Gastroesophageal sphincter (tissue), 4 donors: ENCODE measurements at regions not wholly inside any gene's neighbourhood (a gene's known extent, or its start where the extent isn't known, plus 50 kb on each side); places are given as distances from the start of the nearest gene placed in this dataset.

Source experiments
- ATAC-seq: fragments of 150-250 bp; one replicate; pipeline ENCODE4 v1.9.1; 2016; ENCODE audit warnings: mild to moderate bottlenecking, moderate library complexity
- H3K27ac ChIP-seq, 4 donors: fragments of 200-600 bp; sonication (generic) in 3 of 4; 1 replicate in 3 of 4; 2 replicates in 1 of 4; pipeline ENCODE4 v1.5.1; 2016 to 2019
- H3K27me3 ChIP-seq: fragments of 200-600 bp; sonication (generic); one replicate; pipeline ENCODE4 v1.5.1; 2019
- H3K36me3 ChIP-seq, 2 donors: fragments of 200-600 bp; sonication (generic); one replicate each; pipeline ENCODE4 v1.5.1; 2019; ENCODE audit warnings: control low read depth in 1 of 2
- H3K4me1 ChIP-seq, 3 donors: fragments of 200-600 bp; sonication (generic); 1 replicate in 2 of 3; 2 replicates in 1 of 3; pipeline ENCODE4 v1.5.1; 2016 to 2019; ENCODE audit warnings: control low read depth in 2 of 3
- H3K4me3 ChIP-seq, 2 donors: fragments of 200-600 bp; sonication (generic); one replicate each; pipeline ENCODE4 v1.5.1; 2019; ENCODE audit warnings: mild to moderate bottlenecking in 1 of 2, moderate library complexity in 1 of 2
- H3K9me3 ChIP-seq, 3 donors: fragments of 200-600 bp; sonication (generic); one replicate each; pipeline ENCODE4 v1.5.1; 2017 to 2019; ENCODE audit warnings: control low read depth in 2 of 3
- CTCF ChIP-seq, 4 experiments: fragments of 200-600 bp in 2 of 4; fragments of 450-650 bp in 2 of 4; sonication (generic) in 1 of 4; IDR thresholded peaks; one replicate each; pipeline ENCODE4 v1.5.1; 2017 to 2019; ENCODE audit warnings: antibody characterized with exemption in 4 of 4, mild to moderate bottlenecking in 2 of 4, moderate library complexity in 2 of 4
- EP300 ChIP-seq: sonication (generic); formaldehyde crosslinking; IDR thresholded peaks from one replicate; pipeline ENCODE4 v1.6.1; 2017; ENCODE audit warnings: antibody characterized with exemption, mild to moderate bottlenecking
- POLR2A ChIP-seq, 2 donors: fragments of 450-650 bp; IDR thresholded peaks; one replicate each; pipeline ENCODE4 v1.6.1; 2017; ENCODE audit warnings: antibody characterized with exemption in 2 of 2, mild to moderate bottlenecking in 2 of 2, moderate library complexity in 1 of 2
- POLR2AphosphoS5 ChIP-seq: sonication (generic); formaldehyde crosslinking; IDR thresholded peaks from one replicate; pipeline ENCODE4 v1.6.1; 2017; ENCODE audit warnings: antibody characterized with exemption
- WGBS, 2 donors: methylation state at CpG; one replicate each; pipeline ENCODE4 v1.1.5; 2018; ENCODE audit warnings: low coverage in 1 of 2; 5-methylcytosine and 5-hydroxymethylcytosine counted together

GRCh38 chr1:73356485-73356884, 841.5 kb downstream of the LRRIQ3 start:
- ATAC-seq = no peak
- TF ChIP-seq POLR2A (IDR thresholded peaks at IDR 0.05) (no peak), EP300 (no peak), POLR2AphosphoS5 (no peak), CTCF (IDR thresholded peaks at IDR 0.05) (no peak)
- H3K4me3 ChIP-seq = no peak overlapping the region
- no peaks in the 10 kb centered on the region for H3K36me3 ChIP-seq
- H3K4me1 ChIP-seq = no peaks in the 10 kb centered on the region
- no peaks in the 10 kb centered on the region for H3K9me3 ChIP-seq
- 38 to 67% methylated on average over 1 of the region's 1 CpG for WGBS, 2 donors
- no peaks in the 10 kb centered on the region for H3K27me3 ChIP-seq
- H3K27ac ChIP-seq = no peak overlapping the region

DNA sequence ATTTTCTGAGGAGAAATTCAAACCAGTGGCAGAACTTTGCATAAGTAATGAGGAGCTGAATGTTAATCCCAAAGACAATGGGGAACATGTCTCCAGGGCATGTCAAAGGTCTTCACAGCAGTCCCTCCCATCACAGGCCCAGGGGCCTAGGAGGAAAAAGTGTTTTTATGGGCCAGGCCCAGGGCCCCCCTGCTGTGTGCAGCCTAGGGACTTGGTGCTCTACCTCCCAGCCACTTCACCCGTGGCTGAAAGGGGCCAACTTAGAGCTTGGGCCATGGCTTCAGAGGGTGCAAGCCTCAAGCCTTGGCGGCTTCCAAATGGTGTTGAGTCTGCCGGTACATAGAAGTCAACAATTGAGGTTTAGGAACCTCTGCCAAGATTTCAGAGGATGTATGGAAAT, 854.0 kb downstream of the LRRIQ3 start:
- H3K4me3 ChIP-seq = no peak overlapping the region
- no peak overlapping the region for H3K27ac ChIP-seq
- H3K36me3 ChIP-seq = no peaks in the 10 kb centered on the region
- no CpG with 5 or more reads among the region's 3 CpGs for WGBS, 2 donors
- no peak for ATAC-seq
- no peak for TF ChIP-seq EP300
- no peak for TF ChIP-seq POLR2A (IDR thresholded peaks at IDR 0.05)
- no peak for TF ChIP-seq CTCF (IDR thresholded peaks at IDR 0.05)
- TF ChIP-seq POLR2AphosphoS5 = no peak
- H3K4me1 ChIP-seq = no peaks in the 10 kb centered on the region
- H3K27me3 ChIP-seq = no peaks in the 10 kb centered on the region
- H3K9me3 ChIP-seq = no peaks in the 10 kb centered on the region

- H3K4me3 ChIP-seq = no peak overlapping the region
- H3K27me3 ChIP-seq = no peaks in the 10 kb centered on the region
- no peak overlapping the region for H3K27ac ChIP-seq
- ATAC-seq = no peak
- H3K9me3 ChIP-seq = peaks cover 0 to 24% (median 0%) of the 10 kb centered on the region in 3 donors
- no peaks in the 10 kb centered on the region for H3K4me1 ChIP-seq
- no peaks in the 10 kb centered on the region for H3K36me3 ChIP-seq
- TF ChIP-seq POLR2AphosphoS5 (no peak), POLR2A (IDR thresholded peaks at IDR 0.05) (no peak), EP300 (no peak), CTCF (IDR thresholded peaks at IDR 0.05) (no peak)
- 60 to 61% methylated on average over 1 of the region's 1 CpG for WGBS, 2 donors
These were observed 864.0 kb downstream of the LRRIQ3 start for GRCh38 chr1:73333847-73334503.

GRCh38 chr1:73331726-73332125, 866.2 kb downstream of the LRRIQ3 start:
- no peaks in the 10 kb centered on the region for H3K27me3 ChIP-seq
- no peak for ATAC-seq
- 88 to 100% methylated on average over 1 of the region's 1 CpG for WGBS, 2 donors
- no peaks in the 10 kb centered on the region for H3K36me3 ChIP-seq
- no peak overlapping the region for H3K4me3 ChIP-seq
- peaks cover 0 to 40% (median 0%) of the 10 kb centered on the region in 3 donors for H3K9me3 ChIP-seq
- TF ChIP-seq POLR2A (IDR thresholded peaks at IDR 0.05) = no peak
- TF ChIP-seq EP300 = no peak
- no peak for TF ChIP-seq CTCF (IDR thresholded peaks at IDR 0.05)
- TF ChIP-seq POLR2AphosphoS5 = no peak
- H3K4me1 ChIP-seq = no peaks in the 10 kb centered on the region
- H3K27ac ChIP-seq = no peak overlapping the region

- WGBS, 2 donors = no CpG with 5 or more reads among the region's 3 CpGs
- TF ChIP-seq EP300 = no peak
- TF ChIP-seq POLR2AphosphoS5 = no peak
- no peak for TF ChIP-seq POLR2A (IDR thresholded peaks at IDR 0.05)
- TF ChIP-seq CTCF (IDR thresholded peaks at IDR 0.05) = no peak
- no peak for ATAC-seq
- no peak overlapping the region for H3K27ac ChIP-seq
- no peak overlapping the region for H3K4me3 ChIP-seq
- no peaks in the 10 kb centered on the region for H3K27me3 ChIP-seq
- H3K9me3 ChIP-seq = peaks cover 0 to 44% (median 0%) of the 10 kb centered on the region in 3 donors
- H3K36me3 ChIP-seq = no peaks in the 10 kb centered on the region
- H3K4me1 ChIP-seq = no peaks in the 10 kb centered on the region
These were observed 870.0 kb downstream of the LRRIQ3 start for GRCh38 chr1:73327998-73328397.
